GM12865 (cell line): ENCODE measurements at regions not wholly inside any gene's neighbourhood (a gene's known extent, or its start where the extent isn't known, plus 50 kb on each side); places are given as distances from the start of the nearest gene placed in this dataset.

Source experiments
- DNase-seq: peaks from one replicate; pipeline ENCODE4 v3.0.0; 2010; ENCODE audit warnings: low read depth
- H3K4me3 ChIP-seq: 2 replicates; pipeline ENCODE4 v1.5.1; 2011; ENCODE audit warnings: mild to moderate bottlenecking, low read depth, low read length, control low read depth
- CTCF ChIP-seq: IDR thresholded peaks from 2 replicates; pipeline ENCODE4 v1.5.1; 2011; ENCODE audit warnings: low read length, control low read depth, low read depth, inconsistent platforms; ENCODE audit not compliant: insufficient read depth; ENCODE audit errors: missing control alignments

- no peak for TF ChIP-seq CTCF
- no peak overlapping the region for H3K4me3 ChIP-seq
- no peak for DNase-seq
These were observed 1095.4 kb upstream of the CELF2 start for GRCh38 chr10:9922126-9922870.

- no peak for DNase-seq
- H3K4me3 ChIP-seq, result no peak overlapping the region
- no peak for TF ChIP-seq CTCF
These were observed 1091.7 kb upstream of the CELF2 start for GRCh38 chr10:9926003-9926402.

- H3K4me3 ChIP-seq, result no peak overlapping the region
- DNase-seq, result no peak
- TF ChIP-seq CTCF, result no peak
These were observed 1090.8 kb upstream of the CELF2 start for GRCh38 chr10:9926881-9927280.

- H3K4me3 ChIP-seq, result no peak overlapping the region
- no peak for DNase-seq
- no peak for TF ChIP-seq CTCF
These were observed 1078.0 kb upstream of the CELF2 start for GRCh38 chr10:9939716-9940115.

- DNase-seq, result no peak
- no peak for TF ChIP-seq CTCF
- no peak overlapping the region for H3K4me3 ChIP-seq
These were observed 1073.0 kb upstream of the CELF2 start for GRCh38 chr10:9944690-9945089.

- DNase-seq, result no peak
- no peak for TF ChIP-seq CTCF
- no peak overlapping the region for H3K4me3 ChIP-seq
These were observed 1067.6 kb upstream of the CELF2 start for GRCh38 chr10:9950070-9950469.
